ENCODE measurements at regions not wholly inside any gene's neighbourhood (a gene's known extent, or its start where the extent isn't known, plus 50 kb on each side); places are given as distances from the start of the nearest gene placed in this dataset.

DNA sequence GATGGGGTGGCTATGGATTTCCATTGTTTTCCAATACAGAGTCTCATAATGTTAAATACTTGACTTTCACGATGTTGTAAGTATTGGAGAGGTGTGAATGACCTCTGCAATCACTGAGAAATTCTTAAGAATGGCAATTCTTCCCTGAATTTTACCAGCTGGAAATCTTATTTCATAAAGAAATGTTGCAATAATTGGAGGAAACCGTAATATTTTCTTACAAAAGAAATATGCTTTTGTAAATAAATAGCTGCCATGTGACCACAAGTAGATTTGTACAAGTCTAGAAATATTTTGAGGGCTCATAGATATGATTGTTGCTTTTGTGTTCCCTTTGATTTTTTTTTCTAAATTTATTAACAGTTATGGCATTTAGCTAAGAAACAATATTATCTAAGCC is 308.7 kb upstream of the ATP2B1 start:
- H3K36me3 ChIP-seq (ENCODE audit: insufficient read depth, low read length) = no peaks in the 10 kb centered on the region
- H3K9ac ChIP-seq (ENCODE audit: low read length) = no peak overlapping the region
- H3K27ac ChIP-seq (ENCODE audit: low read length) = no peak overlapping the region
- TF ChIP-seq POLR2AphosphoS5 (IDR thresholded peaks at IDR 0.05) (no peak), MXI1 (conservative IDR thresholded peaks at IDR 0.05; ENCODE audit: poor library complexity, severe bottlenecking) (no peak), SMC3 (conservative IDR thresholded peaks at IDR 0.05; ENCODE audit: poor library complexity) (no peak), EZH2 (IDR thresholded peaks at IDR 0.05; ENCODE audit: borderline replicate concordance, insufficient read depth, low read length, poor library complexity, severe bottlenecking) (no peak), RAD21 (conservative IDR thresholded peaks at IDR 0.05) (no peak), TAF1 (IDR thresholded peaks at IDR 0.05; ENCODE audit: low read depth) (no peak)
- TF ChIP-seq, protein P1, sequence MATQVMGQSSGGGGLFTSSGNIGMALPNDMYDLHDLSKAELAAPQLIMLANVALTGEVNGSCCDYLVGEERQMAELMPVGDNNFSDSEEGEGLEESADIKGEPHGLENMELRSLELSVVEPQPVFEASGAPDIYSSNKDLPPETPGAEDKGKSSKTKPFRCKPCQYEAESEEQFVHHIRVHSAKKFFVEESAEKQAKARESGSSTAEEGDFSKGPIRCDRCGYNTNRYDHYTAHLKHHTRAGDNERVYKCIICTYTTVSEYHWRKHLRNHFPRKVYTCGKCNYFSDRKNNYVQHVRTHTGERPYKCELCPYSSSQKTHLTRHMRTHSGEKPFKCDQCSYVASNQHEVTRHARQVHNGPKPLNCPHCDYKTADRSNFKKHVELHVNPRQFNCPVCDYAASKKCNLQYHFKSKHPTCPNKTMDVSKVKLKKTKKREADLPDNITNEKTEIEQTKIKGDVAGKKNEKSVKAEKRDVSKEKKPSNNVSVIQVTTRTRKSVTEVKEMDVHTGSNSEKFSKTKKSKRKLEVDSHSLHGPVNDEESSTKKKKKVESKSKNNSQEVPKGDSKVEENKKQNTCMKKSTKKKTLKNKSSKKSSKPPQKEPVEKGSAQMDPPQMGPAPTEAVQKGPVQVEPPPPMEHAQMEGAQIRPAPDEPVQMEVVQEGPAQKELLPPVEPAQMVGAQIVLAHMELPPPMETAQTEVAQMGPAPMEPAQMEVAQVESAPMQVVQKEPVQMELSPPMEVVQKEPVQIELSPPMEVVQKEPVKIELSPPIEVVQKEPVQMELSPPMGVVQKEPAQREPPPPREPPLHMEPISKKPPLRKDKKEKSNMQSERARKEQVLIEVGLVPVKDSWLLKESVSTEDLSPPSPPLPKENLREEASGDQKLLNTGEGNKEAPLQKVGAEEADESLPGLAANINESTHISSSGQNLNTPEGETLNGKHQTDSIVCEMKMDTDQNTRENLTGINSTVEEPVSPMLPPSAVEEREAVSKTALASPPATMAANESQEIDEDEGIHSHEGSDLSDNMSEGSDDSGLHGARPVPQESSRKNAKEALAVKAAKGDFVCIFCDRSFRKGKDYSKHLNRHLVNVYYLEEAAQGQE (IDR thresholded peaks at IDR 0.05; ENCODE audit: borderline replicate concordance) = no peak
- H2AFZ ChIP-seq (ENCODE audit: low read depth, low read length) = no peak overlapping the region
- no peaks in the 10 kb centered on the region for H3K27me3 ChIP-seq (ENCODE audit: insufficient read depth, low read depth, low read length)
- H3K4me2 ChIP-seq (ENCODE audit: low read length) = no peak overlapping the region
- no peaks in the 10 kb centered on the region for H4K20me1 ChIP-seq (ENCODE audit: insufficient read depth)
- H3F3A ChIP-seq (ENCODE audit: insufficient read depth, low read length, poor library complexity, severe bottlenecking) = no peaks in the 10 kb centered on the region
- H3K9me3 ChIP-seq (ENCODE audit: low read length) = no peaks in the 10 kb centered on the region
- H3K79me2 ChIP-seq (replicated peaks; ENCODE audit: insufficient read depth, low read length) = no peaks in the 10 kb centered on the region
- no peaks in the 10 kb centered on the region for H3K9me2 ChIP-seq (ENCODE audit: insufficient read depth, low read length)
- H3K4me3 ChIP-seq (ENCODE audit: low read length) = no peak overlapping the region

DNA sequence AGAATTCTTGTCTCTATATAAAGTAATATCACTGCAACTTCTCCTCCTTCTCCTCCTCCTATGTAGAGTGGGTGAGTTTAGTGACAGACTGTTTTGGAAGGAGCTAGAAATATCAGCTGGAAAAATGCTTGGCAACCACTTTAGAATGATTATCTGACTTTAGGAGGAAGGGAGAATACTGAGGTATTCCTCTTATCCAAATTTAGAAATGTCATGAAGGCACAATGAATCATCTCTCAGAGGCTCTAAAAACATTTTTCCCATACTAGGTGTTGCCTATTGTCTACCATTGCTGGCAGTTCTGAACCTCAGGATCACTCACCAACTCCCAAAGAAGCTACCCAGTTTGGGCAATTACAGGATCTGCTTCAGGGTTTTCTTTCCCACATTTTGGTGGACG is 306.6 kb upstream of the ATP2B1 start:
- Histone ChIP-seq H3K79me2 (replicated peaks; ENCODE audit: insufficient read depth, low read length) (no peaks in the 10 kb centered on the region), H3K4me2 (ENCODE audit: low read length) (no peak overlapping the region), H3K4me3 (ENCODE audit: low read length) (no peak overlapping the region), H3F3A (ENCODE audit: insufficient read depth, low read length, poor library complexity, severe bottlenecking) (no peaks in the 10 kb centered on the region), H3K9me3 (ENCODE audit: low read length) (no peaks in the 10 kb centered on the region), H3K9me2 (ENCODE audit: insufficient read depth, low read length) (no peaks in the 10 kb centered on the region), H3K27me3 (ENCODE audit: insufficient read depth, low read depth, low read length) (no peaks in the 10 kb centered on the region), H2AFZ (ENCODE audit: low read depth, low read length) (no peak overlapping the region), H4K20me1 (ENCODE audit: insufficient read depth) (no peaks in the 10 kb centered on the region), H3K9ac (ENCODE audit: low read length) (no peak overlapping the region), H3K27ac (ENCODE audit: low read length) (no peak overlapping the region), H3K36me3 (ENCODE audit: insufficient read depth, low read length) (no peaks in the 10 kb centered on the region)
- TF ChIP-seq TAF1 (IDR thresholded peaks at IDR 0.05; ENCODE audit: low read depth) (no peak), EZH2 (IDR thresholded peaks at IDR 0.05; ENCODE audit: borderline replicate concordance, insufficient read depth, low read length, poor library complexity, severe bottlenecking) (no peak), MXI1 (conservative IDR thresholded peaks at IDR 0.05; ENCODE audit: poor library complexity, severe bottlenecking) (no peak), RAD21 (conservative IDR thresholded peaks at IDR 0.05) (no peak), EP300 (conservative IDR thresholded peaks at IDR 0.05; ENCODE audit: poor library complexity, severe bottlenecking) (no peak), POLR2AphosphoS5 (IDR thresholded peaks at IDR 0.05) (no peak), SMC3 (conservative IDR thresholded peaks at IDR 0.05; ENCODE audit: poor library complexity) (no peak)
- TF ChIP-seq, protein P2, sequence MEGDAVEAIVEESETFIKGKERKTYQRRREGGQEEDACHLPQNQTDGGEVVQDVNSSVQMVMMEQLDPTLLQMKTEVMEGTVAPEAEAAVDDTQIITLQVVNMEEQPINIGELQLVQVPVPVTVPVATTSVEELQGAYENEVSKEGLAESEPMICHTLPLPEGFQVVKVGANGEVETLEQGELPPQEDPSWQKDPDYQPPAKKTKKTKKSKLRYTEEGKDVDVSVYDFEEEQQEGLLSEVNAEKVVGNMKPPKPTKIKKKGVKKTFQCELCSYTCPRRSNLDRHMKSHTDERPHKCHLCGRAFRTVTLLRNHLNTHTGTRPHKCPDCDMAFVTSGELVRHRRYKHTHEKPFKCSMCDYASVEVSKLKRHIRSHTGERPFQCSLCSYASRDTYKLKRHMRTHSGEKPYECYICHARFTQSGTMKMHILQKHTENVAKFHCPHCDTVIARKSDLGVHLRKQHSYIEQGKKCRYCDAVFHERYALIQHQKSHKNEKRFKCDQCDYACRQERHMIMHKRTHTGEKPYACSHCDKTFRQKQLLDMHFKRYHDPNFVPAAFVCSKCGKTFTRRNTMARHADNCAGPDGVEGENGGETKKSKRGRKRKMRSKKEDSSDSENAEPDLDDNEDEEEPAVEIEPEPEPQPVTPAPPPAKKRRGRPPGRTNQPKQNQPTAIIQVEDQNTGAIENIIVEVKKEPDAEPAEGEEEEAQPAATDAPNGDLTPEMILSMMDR (IDR thresholded peaks at IDR 0.05; ENCODE audit: poor library complexity, severe bottlenecking) = no peak
- TF ChIP-seq, protein P1 (IDR thresholded peaks at IDR 0.05; ENCODE audit: borderline replicate concordance) = no peak

Measured in neural cell (in vitro differentiated cells).